WTC11 (cell line): ENCODE measurements at regions not wholly inside any gene's neighbourhood (a gene's known extent, or its start where the extent isn't known, plus 50 kb on each side); places are given as distances from the start of the nearest gene placed in this dataset.

ENCODE experiments used
- ATAC-seq: fragments of 200-7000 bp; cut with Tn5 transposase; 2 replicates; pipeline ENCODE4 v1.10.0; 2021; ENCODE audit warnings: mild to moderate bottlenecking, moderate library complexity
- CTCF ChIA-PET: fragments of 300-600 bp; sonication (Branson Sonifier 250); formaldehyde crosslinking; loops from one replicate; lab custom pipeline; 2021; ENCODE audit warnings: antibody characterized with exemption; lab: Charles Lee
- POLR2A ChIA-PET: fragments of 350-600 bp; sonication (Branson Sonifier 250); formaldehyde crosslinking; loops from one replicate; lab custom pipeline; 2021; ENCODE audit warnings: antibody characterized with exemption; lab: Charles Lee
- DNase-seq: peaks from one replicate; pipeline ENCODE4 v3.0.0; 2021; ENCODE audit warnings: low spot score
- H3K27ac Mint-ChIP-seq: 2 replicates; pipeline ENCODE4 v1.8.0; 2021; ENCODE audit warnings: mixed read lengths
- H3K27me3 Mint-ChIP-seq: 2 replicates; pipeline ENCODE4 v1.8.0; 2021; ENCODE audit warnings: low read depth, mild to moderate bottlenecking, moderate library complexity, mixed read lengths
- H3K36me3 Mint-ChIP-seq: 2 replicates; pipeline ENCODE4 v1.8.0; 2021; ENCODE audit warnings: mixed read lengths
- H3K4me1 Mint-ChIP-seq: 2 replicates; pipeline ENCODE4 v1.8.0; 2022; ENCODE audit warnings: mixed read lengths
- H3K4me3 Mint-ChIP-seq: 2 replicates; pipeline ENCODE4 v1.8.0; 2021; ENCODE audit warnings: mild to moderate bottlenecking, moderate library complexity, mixed read lengths
- H3K9me3 Mint-ChIP-seq: 2 replicates; pipeline ENCODE4 v1.8.0; 2021; ENCODE audit warnings: mixed read lengths
- AFF4 ChIP-seq: sonication (generic); formaldehyde crosslinking; IDR thresholded peaks from 2 replicates; pipeline ENCODE4 v1.8.1; 2023; ENCODE audit warnings: mild to moderate bottlenecking, missing genetic modification reagents, borderline replicate concordance
- AR ChIP-seq: fragments of 250-450 bp; sonication (Bioruptor Pico); IDR thresholded peaks from 2 replicates; pipeline ENCODE4 v1.9.0; 2021; ENCODE audit warnings: mild to moderate bottlenecking
- CTCF ChIP-seq: fragments of 200-600 bp; IDR thresholded peaks from 2 replicates; pipeline ENCODE4 v1.8.0; 2022; ENCODE audit warnings: antibody characterized with exemption
- ESRRA ChIP-seq: sonication (generic); formaldehyde crosslinking; IDR thresholded peaks from 2 replicates; pipeline ENCODE4 v1.8.1; 2022; ENCODE audit warnings: mild to moderate bottlenecking, missing genetic modification reagents, borderline replicate concordance
- ETV6 ChIP-seq: sonication (generic); formaldehyde crosslinking; IDR thresholded peaks from 2 replicates; pipeline ENCODE4 v1.8.1; 2022; ENCODE audit warnings: mild to moderate bottlenecking, missing genetic modification reagents
- FOXP4 ChIP-seq: sonication (generic); formaldehyde crosslinking; IDR thresholded peaks from 2 replicates; pipeline ENCODE4 v1.8.0; 2022; ENCODE audit warnings: mild to moderate bottlenecking, missing genetic modification reagents
- GABPB1 ChIP-seq: sonication (generic); formaldehyde crosslinking; IDR thresholded peaks from 2 replicates; pipeline ENCODE4 v1.8.1; 2023; ENCODE audit warnings: mild to moderate bottlenecking, missing genetic modification reagents
- MAX ChIP-seq: sonication (generic); formaldehyde crosslinking; IDR thresholded peaks from 2 replicates; pipeline ENCODE4 v1.8.0; 2022; ENCODE audit warnings: mild to moderate bottlenecking, missing genetic modification reagents
- MYBL2 ChIP-seq: sonication (generic); formaldehyde crosslinking; IDR thresholded peaks from 2 replicates; pipeline ENCODE4 v1.8.1; 2023; ENCODE audit warnings: mild to moderate bottlenecking, moderate library complexity, missing genetic modification reagents
- NR1H2 ChIP-seq: sonication (generic); formaldehyde crosslinking; IDR thresholded peaks from 2 replicates; pipeline ENCODE4 v1.9.0; 2021; ENCODE audit warnings: mild to moderate bottlenecking, moderate library complexity, missing genetic modification reagents
- SMAD4 ChIP-seq: sonication (generic); formaldehyde crosslinking; IDR thresholded peaks from 2 replicates; pipeline ENCODE4 v1.8.0; 2022; ENCODE audit warnings: mild to moderate bottlenecking, missing genetic modification reagents
- SOX15 ChIP-seq: fragments of 250-450 bp; sonication (Bioruptor Pico); IDR thresholded peaks from 2 replicates; pipeline ENCODE4 v1.9.0; 2021; ENCODE audit warnings: mild to moderate bottlenecking
- TEAD1 ChIP-seq: sonication (generic); formaldehyde crosslinking; IDR thresholded peaks from 2 replicates; pipeline ENCODE4 v1.8.0; 2022; ENCODE audit warnings: mild to moderate bottlenecking, missing genetic modification reagents
- TP53 ChIP-seq: sonication (generic); formaldehyde crosslinking; IDR thresholded peaks from 2 replicates; pipeline ENCODE4 v1.8.1; 2023; ENCODE audit warnings: mild to moderate bottlenecking, missing genetic modification reagents
- ZNF121 ChIP-seq: sonication (generic); formaldehyde crosslinking; IDR thresholded peaks from 2 replicates; pipeline ENCODE4 v1.8.0; 2023; ENCODE audit warnings: missing genetic modification reagents
- ZNF425 ChIP-seq: fragments of 250-450 bp; sonication (Bioruptor Pico); conservative IDR thresholded peaks from 2 replicates; pipeline ENCODE4 v1.9.0; 2021; ENCODE audit warnings: mild to moderate bottlenecking
- ZNF671 ChIP-seq: fragments of 250-450 bp; sonication (Bioruptor Pico); IDR thresholded peaks from 2 replicates; pipeline ENCODE4 v1.8.0; 2021; ENCODE audit warnings: mild to moderate bottlenecking

GRCh38 chr9:86487838-86488233, 133.6 kb upstream of the TUT7 start:
- Mint-ChIP-seq H3K36me3 (no peaks in the 10 kb centered on the region), H3K9me3 (no peaks in the 10 kb centered on the region), H3K4me1 (peaks cover 4% of the 10 kb centered on the region; the same call in 1 of the 2 replicates), H3K4me3 (no peak overlapping the region), H3K27me3 (no peaks in the 10 kb centered on the region; the same call in 1 of the 2 replicates), H3K27ac (no peak overlapping the region)
- ChIA-PET POLR2A (no interaction called here), CTCF (interaction anchor here (0.6 to 4.8 kb wide), 9 partner anchors 10 to 302 kb away, joined by 3 to 30 read pairs (median 4); no protein-coding TSS in a partner anchor)
- DNase-seq (no peak), ATAC-seq (no peak)
- TF ChIP-seq ETV6 (no peak), AFF4 (CRISPR knock-in tag) (no peak), AR (no peak), ZNF121 (CRISPR knock-in tag) (no peak), ZNF425 (CRISPR knock-in tag) (no peak), SOX15 (no peak), SMAD4 (CRISPR knock-in tag) (no peak), TP53 (CRISPR knock-in tag) (no peak), ESRRA (CRISPR knock-in tag) (no peak), ZNF671 (CRISPR knock-in tag) (no peak), MAX (no peak), GABPB1 (CRISPR knock-in tag) (no peak), NR1H2 (CRISPR knock-in tag) (no peak)

- POLR2A ChIA-PET = no interaction called here
- no peak overlapping the region for H3K27ac Mint-ChIP-seq
These were observed 133.0 kb upstream of the TUT7 start for GRCh38 chr9:86486891-86487837.

More at GRCh38 chr9:86486891-86487837, 133.0 kb upstream of the TUT7 start:
- Mint-ChIP-seq H3K4me3 (no peak overlapping the region), H3K9me3 (no peaks in the 10 kb centered on the region), H3K36me3 (no peaks in the 10 kb centered on the region)
- no peak for DNase-seq
- no peak for TF ChIP-seq FOXP4 (CRISPR knock-in tag)
- peak; percentile 33; the same call in 1 of the 2 replicates for TF ChIP-seq CTCF
- TF ChIP-seq TEAD1 (CRISPR knock-in tag) = no peak
- no peak for TF ChIP-seq MYBL2 (CRISPR knock-in tag)
- TF ChIP-seq, all 79 proteins: peak for 1
- peak; percentile 61 for ATAC-seq
- Mint-ChIP-seq H3K4me1 (peaks cover 4% of the 10 kb centered on the region; the same call in 1 of the 2 replicates), H3K27me3 (no peaks in the 10 kb centered on the region; the same call in 1 of the 2 replicates)
- CTCF ChIA-PET = interaction anchor here (0.6 to 4.8 kb wide), 8 partner anchors 53 to 303 kb away, joined by 3 to 30 read pairs (median 4); no protein-coding TSS in a partner anchor
